Calu3 (cell line): ENCODE measurements at regions not wholly inside any gene's neighbourhood (a gene's known extent, or its start where the extent isn't known, plus 50 kb on each side); places are given as distances from the start of the nearest gene placed in this dataset.

ENCODE experiments used
- BruUV-seq: library from RNA; stranded (reverse); fragments of 400-500 nt; replicated peaks from 2 replicates; lab custom pipeline; 2021; lab: Mats Ljungman, UMichigan
- CTCF ChIA-PET: fragments of 300-600 bp; sonication (Branson Sonifier 250); formaldehyde crosslinking; loops from one replicate; lab custom pipeline; 2022; ENCODE audit warnings: antibody characterized with exemption; lab: Charles Lee
- DNase-seq: peaks from one replicate; pipeline ENCODE4 v3.0.0; 2022
- H3K27ac Mint-ChIP-seq: one replicate; pipeline ENCODE4 v1.8.0; 2022; ENCODE audit warnings: mixed read lengths; ENCODE audit not compliant: unreplicated experiment
- H3K27me3 Mint-ChIP-seq: one replicate; pipeline ENCODE4 v1.8.0; 2022; ENCODE audit warnings: mixed read lengths; ENCODE audit not compliant: unreplicated experiment
- H3K36me3 Mint-ChIP-seq: one replicate; pipeline ENCODE4 v1.8.0; 2022; ENCODE audit warnings: mild to moderate bottlenecking, moderate library complexity, mixed read lengths; ENCODE audit not compliant: insufficient read depth, unreplicated experiment
- H3K4me1 Mint-ChIP-seq: one replicate; pipeline ENCODE4 v1.8.0; 2022; ENCODE audit warnings: mild to moderate bottlenecking, low read depth, mixed read lengths; ENCODE audit not compliant: unreplicated experiment
- H3K4me3 Mint-ChIP-seq: one replicate; pipeline ENCODE4 v1.8.0; 2022; ENCODE audit warnings: mild to moderate bottlenecking, low read depth, moderate library complexity, mixed read lengths; ENCODE audit not compliant: unreplicated experiment
- H3K9me3 Mint-ChIP-seq: one replicate; pipeline ENCODE4 v1.8.0; 2022; ENCODE audit warnings: low read depth, mixed read lengths; ENCODE audit not compliant: unreplicated experiment
- intact Hi-C: fragments of 100-400 bp; cut with micrococcal nuclease; formaldehyde crosslinking; loops from one replicate; pipeline ENCODE4 v1.10.0; 2022; ENCODE audit not compliant: unreplicated experiment
- TF ChIP-seq, protein P1 (sequence below): fragments of 200-600 bp; IDR thresholded peaks from one replicate; pipeline ENCODE4 v1.8.0; 2022; ENCODE audit warnings: antibody characterized with exemption; ENCODE audit not compliant: unreplicated experiment

DNA sequence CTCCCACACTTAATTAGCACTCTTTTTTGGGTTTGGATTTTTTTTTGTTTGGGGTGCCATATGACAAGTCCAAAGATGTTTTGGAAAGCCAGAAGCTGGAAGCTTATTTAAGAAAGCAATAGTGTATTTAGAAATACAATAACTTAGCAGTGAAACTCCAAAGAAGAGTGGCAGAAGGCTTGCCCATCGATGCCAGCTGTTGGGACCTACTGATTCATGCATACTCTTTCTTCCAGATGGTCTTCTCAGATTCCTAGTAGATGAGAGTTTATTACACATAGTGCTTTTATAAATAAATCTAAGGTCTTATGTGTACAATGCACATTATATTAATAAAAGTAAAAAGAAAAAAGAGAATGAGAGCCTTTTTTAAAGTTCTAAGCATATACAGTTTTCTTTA is 374.6 kb downstream of the OSTF1 start:
- no peak overlapping the region for H3K4me3 Mint-ChIP-seq
- TF ChIP-seq, protein P1, sequence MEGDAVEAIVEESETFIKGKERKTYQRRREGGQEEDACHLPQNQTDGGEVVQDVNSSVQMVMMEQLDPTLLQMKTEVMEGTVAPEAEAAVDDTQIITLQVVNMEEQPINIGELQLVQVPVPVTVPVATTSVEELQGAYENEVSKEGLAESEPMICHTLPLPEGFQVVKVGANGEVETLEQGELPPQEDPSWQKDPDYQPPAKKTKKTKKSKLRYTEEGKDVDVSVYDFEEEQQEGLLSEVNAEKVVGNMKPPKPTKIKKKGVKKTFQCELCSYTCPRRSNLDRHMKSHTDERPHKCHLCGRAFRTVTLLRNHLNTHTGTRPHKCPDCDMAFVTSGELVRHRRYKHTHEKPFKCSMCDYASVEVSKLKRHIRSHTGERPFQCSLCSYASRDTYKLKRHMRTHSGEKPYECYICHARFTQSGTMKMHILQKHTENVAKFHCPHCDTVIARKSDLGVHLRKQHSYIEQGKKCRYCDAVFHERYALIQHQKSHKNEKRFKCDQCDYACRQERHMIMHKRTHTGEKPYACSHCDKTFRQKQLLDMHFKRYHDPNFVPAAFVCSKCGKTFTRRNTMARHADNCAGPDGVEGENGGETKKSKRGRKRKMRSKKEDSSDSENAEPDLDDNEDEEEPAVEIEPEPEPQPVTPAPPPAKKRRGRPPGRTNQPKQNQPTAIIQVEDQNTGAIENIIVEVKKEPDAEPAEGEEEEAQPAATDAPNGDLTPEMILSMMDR, result no peak
- CTCF ChIA-PET, result no interaction called here
- no peak for DNase-seq
- H3K27me3 Mint-ChIP-seq, result no peaks in the 10 kb centered on the region
- no peak overlapping the region for H3K27ac Mint-ChIP-seq
- H3K36me3 Mint-ChIP-seq, result no peaks in the 10 kb centered on the region
- no peaks in the 10 kb centered on the region for H3K4me1 Mint-ChIP-seq
- intact Hi-C loops, result no loop called here
- H3K9me3 Mint-ChIP-seq, result no peaks in the 10 kb centered on the region
- BruUV-seq, result no TSS peak

DNA sequence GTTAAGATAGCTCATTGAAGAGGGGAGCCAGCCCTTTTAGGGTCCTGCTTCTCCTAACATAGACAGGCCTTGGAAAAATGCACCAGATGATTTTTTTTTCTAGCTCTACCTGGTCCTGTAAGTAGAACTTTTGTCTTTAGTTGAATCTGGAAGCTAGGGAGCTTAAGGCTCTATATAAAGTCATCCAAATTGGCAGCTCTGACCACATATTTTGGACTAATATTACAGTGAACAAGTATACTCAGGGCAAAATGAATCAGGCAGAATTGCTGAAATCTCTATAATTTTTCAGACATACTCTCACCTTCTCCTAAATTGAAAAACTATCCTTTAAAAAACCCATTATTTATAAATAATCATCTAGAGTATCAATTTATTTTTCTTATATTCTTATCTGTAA is 375.6 kb downstream of the OSTF1 start:
- intact Hi-C loops, result no loop called here
- Mint-ChIP-seq H3K27ac (no peak overlapping the region), H3K4me3 (no peak overlapping the region), H3K9me3 (no peaks in the 10 kb centered on the region), H3K36me3 (no peaks in the 10 kb centered on the region), H3K4me1 (no peaks in the 10 kb centered on the region), H3K27me3 (no peaks in the 10 kb centered on the region)
- no TSS peak for BruUV-seq
- DNase-seq, result no peak
- CTCF ChIA-PET, result interaction anchor here (0.8 kb wide), 1 partner anchor 289 kb away, joined by 6 read pairs; no protein-coding TSS in a partner anchor
- TF ChIP-seq, protein P1, result no peak

DNA sequence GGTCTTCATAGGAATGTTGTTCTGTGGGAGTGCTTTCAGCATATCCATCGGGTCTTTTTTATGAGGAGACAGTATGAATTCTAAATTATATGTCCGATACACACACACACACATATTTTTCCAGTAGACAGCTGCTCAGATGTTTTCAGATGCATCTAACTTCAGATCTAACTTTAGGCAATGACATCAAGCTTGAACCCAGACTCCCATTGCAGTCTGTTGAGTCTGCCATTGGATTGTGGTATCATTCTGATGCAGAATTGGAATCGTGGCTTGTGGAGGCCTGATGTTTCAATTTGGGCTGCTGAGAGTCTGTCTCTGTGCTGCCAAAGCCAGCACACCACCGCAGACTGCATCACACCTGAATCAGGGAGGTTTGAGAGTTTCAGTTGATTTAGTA is 376.4 kb downstream of the OSTF1 start:
- H3K9me3 Mint-ChIP-seq, result no peaks in the 10 kb centered on the region
- no peaks in the 10 kb centered on the region for H3K4me1 Mint-ChIP-seq
- no peaks in the 10 kb centered on the region for H3K36me3 Mint-ChIP-seq
- TF ChIP-seq, protein P1, result no peak
- H3K4me3 Mint-ChIP-seq, result no peak overlapping the region
- no TSS peak for BruUV-seq
- DNase-seq, result no peak
- CTCF ChIA-PET, result no interaction called here
- intact Hi-C loops, result no loop called here
- no peaks in the 10 kb centered on the region for H3K27me3 Mint-ChIP-seq
- H3K27ac Mint-ChIP-seq, result no peak overlapping the region

DNA sequence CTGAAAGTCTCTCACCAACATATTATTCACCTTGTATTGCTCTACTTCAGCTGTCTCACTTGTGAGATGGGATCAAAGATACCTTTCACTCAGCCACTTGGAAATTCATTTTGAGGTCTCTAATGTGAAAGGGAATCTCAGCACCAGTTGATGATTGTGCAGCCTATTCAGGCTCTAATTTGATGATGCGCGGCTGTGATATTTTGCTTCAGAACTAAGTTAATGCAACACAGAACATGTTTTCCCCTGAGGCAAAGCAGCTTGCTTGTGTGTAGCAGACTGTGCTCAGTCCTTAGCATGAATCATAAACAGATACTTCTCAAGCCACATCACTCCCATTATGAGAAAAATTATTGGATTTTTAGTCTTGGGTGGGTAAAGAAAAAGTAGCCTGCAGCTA is 378.8 kb downstream of the OSTF1 start:
- Mint-ChIP-seq H3K36me3 (no peaks in the 10 kb centered on the region), H3K27me3 (peaks cover 14% of the 10 kb centered on the region), H3K4me1 (no peaks in the 10 kb centered on the region), H3K27ac (no peak overlapping the region), H3K9me3 (no peaks in the 10 kb centered on the region), H3K4me3 (no peak overlapping the region)
- intact Hi-C loops, result no loop called here
- no peak for DNase-seq
- CTCF ChIA-PET, result no interaction called here
- BruUV-seq, result no TSS peak
- TF ChIP-seq, protein P1, result no peak
